GM12878 (cell line): ENCODE measurements at regions not wholly inside any gene's neighbourhood (a gene's known extent, or its start where the extent isn't known, plus 50 kb on each side); places are given as distances from the start of the nearest gene placed in this dataset.

Source experiments
- ATAC-seq: fragments of 200-7000 bp; cut with Tn5 transposase; 3 replicates; pipeline ENCODE4 v1.9.1; 2020; ENCODE audit warnings: mild to moderate bottlenecking, moderate library complexity
- BruUV-seq: library from RNA; stranded (reverse); fragments of 400-500 nt; replicated peaks from 2 replicates; lab custom pipeline; 2021; lab: Mats Ljungman, UMichigan
- CTCF ChIA-PET: fragments of 300-600 bp; sonication (Branson Sonifier 250); formaldehyde crosslinking; extraction: SDS; loops from one replicate; lab custom pipeline; 2021; ENCODE audit warnings: inconsistent platforms; lab: Yijun Ruan, JAX
- POLR2A ChIA-PET: fragments of 350-600 bp; formaldehyde crosslinking; extraction: SDS; loops from one replicate; lab custom pipeline; 2021; ENCODE audit warnings: inconsistent platforms; lab: Charles Lee
- RAD21 ChIA-PET: fragments of 300-600 bp; sonication (Branson Sonifier 250); formaldehyde crosslinking; loops from one replicate; lab custom pipeline; 2023; ENCODE audit warnings: antibody characterized with exemption; ENCODE audit not compliant: unreplicated experiment; lab: Charles Lee
- SMC1A ChIA-PET: fragments of 300-600 bp; sonication (Branson Sonifier 250); formaldehyde crosslinking; loops from one replicate; lab custom pipeline; 2023; ENCODE audit not compliant: unreplicated experiment, uncharacterized antibody; lab: Charles Lee
- DNase-seq: peaks from one replicate; pipeline ENCODE4 v3.0.0-alpha.2; 2011; ENCODE audit warnings: low read depth, low spot score
- FAIRE-seq: peaks from 3 replicates; lab custom pipeline; 2011; peaks lifted over from hg19 to GRCh38; lab: Jason Lieb, UNC
- H2AFZ ChIP-seq: 2 replicates; pipeline ENCODE4 v1.6.0; 2011; ENCODE audit warnings: low read depth, low read length, control low read depth; ENCODE audit not compliant: control insufficient read depth
- H3K27ac ChIP-seq: 2 replicates; pipeline ENCODE4 v1.5.1; 2011; ENCODE audit warnings: control low read depth; ENCODE audit not compliant: control insufficient read depth, insufficient read depth
- H3K27me3 ChIP-seq, 2 experiments: replicated peaks in 1 of 2; 2 replicates each; pipeline versions ENCODE4 v1.6.0 to v1.6.1; 2011; ENCODE audit warnings: low read length in 1 of 2; ENCODE audit not compliant: control insufficient read depth in 2 of 2, insufficient read depth in 2 of 2
- H3K36me3 ChIP-seq, 2 experiments: 2 replicates each; pipeline ENCODE4 v1.5.1; 2011; ENCODE audit warnings: low read length in 1 of 2; ENCODE audit not compliant: control insufficient read depth in 2 of 2, insufficient read depth in 2 of 2
- H3K4me1 ChIP-seq: 2 replicates; pipeline ENCODE4 v1.6.1; 2011; ENCODE audit warnings: mild to moderate bottlenecking, low read length, moderate library complexity, mixed read lengths; ENCODE audit not compliant: control insufficient read depth, insufficient read depth
- H3K4me2 ChIP-seq: 2 replicates; pipeline ENCODE4 v1.6.0; 2011; ENCODE audit warnings: control low read depth; ENCODE audit not compliant: control insufficient read depth, insufficient read depth
- H3K4me3 ChIP-seq: fragments of 200-600 bp; sonication (generic); 2 replicates; pipeline ENCODE4 v1.5.1; 2016
- H3K79me2 ChIP-seq: 2 replicates; pipeline ENCODE4 v1.6.0; 2011; ENCODE audit warnings: low read length; ENCODE audit not compliant: control insufficient read depth, insufficient read depth
- H3K9ac ChIP-seq: 2 replicates; pipeline ENCODE4 v1.8.0; 2011; ENCODE audit warnings: low read length, control low read depth, mixed read lengths; ENCODE audit not compliant: control insufficient read depth, insufficient read depth
- H3K9me3 ChIP-seq: replicated peaks from 3 replicates; pipeline ENCODE4 v1.5.1; 2011; ENCODE audit warnings: mild to moderate bottlenecking, low read length; ENCODE audit not compliant: control insufficient read depth, insufficient read depth
- H4K20me1 ChIP-seq: 2 replicates; pipeline ENCODE4 v1.6.0; 2011; ENCODE audit not compliant: control insufficient read depth, insufficient read depth
- ATF7 ChIP-seq: fragments of 450-650 bp; IDR thresholded peaks from 2 replicates; pipeline ENCODE4 v1.6.1; 2016; ENCODE audit warnings: low read depth, mild to moderate bottlenecking
- BCLAF1 ChIP-seq: fragments of 450-650 bp; IDR thresholded peaks from 2 replicates; pipeline ENCODE4 v1.6.1; 2017; ENCODE audit warnings: antibody characterized with exemption, mild to moderate bottlenecking, moderate library complexity
- GABPA ChIP-seq: IDR thresholded peaks from 2 replicates; pipeline ENCODE4 v1.6.1; 2014; ENCODE audit warnings: antibody characterized with exemption, low read depth, mild to moderate bottlenecking, inconsistent platforms
- HDAC2 ChIP-seq: fragments of 200-600 bp; sonication (generic); IDR thresholded peaks from 2 replicates; pipeline ENCODE4 v1.6.1; 2017
- HDAC6 ChIP-seq: fragments of 200-600 bp; sonication (generic); IDR thresholded peaks from one replicate; pipeline ENCODE4 v1.8.0; 2017; ENCODE audit warnings: antibody characterized with exemption; ENCODE audit not compliant: unreplicated experiment
- MEF2B ChIP-seq: fragments of 450-650 bp; IDR thresholded peaks from 2 replicates; pipeline ENCODE4 v1.6.1; 2018; ENCODE audit warnings: mild to moderate bottlenecking, moderate library complexity; ENCODE audit not compliant: partially characterized antibody, poor library complexity, severe bottlenecking
- MTA2 ChIP-seq: fragments of 450-650 bp; IDR thresholded peaks from 2 replicates; pipeline ENCODE4 v1.6.1; 2016; ENCODE audit warnings: low read depth, mild to moderate bottlenecking, moderate library complexity
- NFIC ChIP-seq: IDR thresholded peaks from 2 replicates; pipeline ENCODE4 v1.6.1; 2012; ENCODE audit warnings: low read depth, mild to moderate bottlenecking, inconsistent platforms, low read length, moderate library complexity
- NFXL1 ChIP-seq: fragments of 450-650 bp; IDR thresholded peaks from 2 replicates; pipeline ENCODE4 v1.6.1; 2017; ENCODE audit warnings: antibody characterized with exemption, mild to moderate bottlenecking, borderline replicate concordance
- NR2C1 ChIP-seq: fragments of 450-650 bp; IDR thresholded peaks from 2 replicates; pipeline ENCODE4 v1.6.1; 2017; ENCODE audit warnings: antibody characterized with exemption, mild to moderate bottlenecking, moderate library complexity
- POU2F2 ChIP-seq: IDR thresholded peaks from 3 replicates; pipeline ENCODE4 v1.6.1; 2011; ENCODE audit warnings: low read depth, mild to moderate bottlenecking, low read length, borderline replicate concordance
- RB1 ChIP-seq: fragments of 450-650 bp; formaldehyde crosslinking; IDR thresholded peaks from 2 replicates; pipeline ENCODE4 v1.6.1; 2017; ENCODE audit warnings: mild to moderate bottlenecking, borderline replicate concordance
- RBBP5 ChIP-seq: fragments of 200-600 bp; sonication (generic); conservative IDR thresholded peaks from 2 replicates; pipeline ENCODE4 v1.6.1; 2016
- REST ChIP-seq: IDR thresholded peaks from 2 replicates; pipeline ENCODE4 v1.6.1; 2012; ENCODE audit warnings: mild to moderate bottlenecking, low read depth, low read length
- SIN3A ChIP-seq: IDR thresholded peaks from 2 replicates; pipeline ENCODE4 v1.6.1; 2012; ENCODE audit warnings: low read depth, low read length, improper control_type of control experiment
- SUZ12 ChIP-seq: fragments of 200-600 bp; sonication (generic); IDR thresholded peaks from one replicate; pipeline ENCODE4 v1.6.1; 2018; ENCODE audit warnings: antibody characterized with exemption, mild to moderate bottlenecking; ENCODE audit not compliant: unreplicated experiment
- TCF7 ChIP-seq: IDR thresholded peaks from 2 replicates; pipeline ENCODE4 v1.6.1; 2014; ENCODE audit warnings: antibody characterized with exemption, borderline replicate concordance
- WGBS: methylation state at CpG from one replicate; pipeline ENCODE4 v1.1.6; 2016; ENCODE audit warnings: low lambda C conversion rate; ENCODE audit not compliant: insufficient replicate concordance, insufficient coverage; ENCODE audit errors: missing lambda C conversion rate; 5-methylcytosine and 5-hydroxymethylcytosine counted together
- in situ Hi-C: fragments of 300-500 bp; cut with MboI; formaldehyde crosslinking; loops from 9 replicates; pipeline ENCODE4 v1.14.3; 2018; ENCODE audit warnings: mixed read lengths
- intact Hi-C: fragments of 100-400 bp; cut with micrococcal nuclease; formaldehyde crosslinking; loops from one replicate; pipeline ENCODE4 v1.14.2; 2022; ENCODE audit not compliant: unreplicated experiment

- no peak overlapping the region for H3K9ac ChIP-seq
- H3K27ac ChIP-seq: no peak overlapping the region
- RAD21 ChIA-PET: no interaction called here
- no peak for FAIRE-seq
- 27% methylated on average over 6 of the region's 6 CpGs for WGBS
- TF ChIP-seq TCF7 (no peak), SIN3A (no peak), NFIC (no peak), REST (no peak), RBBP5 (no peak), GABPA (no peak), MEF2B (no peak), HDAC6 (no peak), BCLAF1 (no peak), RB1 (no peak), NR2C1 (no peak), POU2F2 (no peak), NFXL1 (no peak), ATF7 (no peak), SUZ12 (no peak), MTA2 (no peak), HDAC2 (no peak)
- no peak overlapping the region for H3K4me3 ChIP-seq
- in situ Hi-C loops (no loop called here), intact Hi-C loops (no loop called here)
- POLR2A ChIA-PET: no interaction called here
- H2AFZ ChIP-seq: no peak overlapping the region
- no peaks in the 10 kb centered on the region for H4K20me1 ChIP-seq
- H3K4me2 ChIP-seq: no peak overlapping the region
- no TSS peak for BruUV-seq
- no peaks in the 10 kb centered on the region for H3K36me3 ChIP-seq
- DNase-seq: no peak
- no peak for ATAC-seq
- SMC1A ChIA-PET: no interaction called here
- H3K4me1 ChIP-seq: no peaks in the 10 kb centered on the region
- no peaks in the 10 kb centered on the region for H3K79me2 ChIP-seq
- CTCF ChIA-PET: no interaction called here
- no peaks in the 10 kb centered on the region for H3K27me3 ChIP-seq
- no peaks in the 10 kb centered on the region for H3K9me3 ChIP-seq
Measured at GRCh38 chr1:81230983-81231728, 569.6 kb upstream of the ADGRL2 start.
